ENCODE measurements at regions not wholly inside any gene's neighbourhood (a gene's known extent, or its start where the extent isn't known, plus 50 kb on each side); places are given as distances from the start of the nearest gene placed in this dataset.
"Not testable (repeated sequence)": the region's sequence is repeated elsewhere in the genome, so short reads cannot be mapped to it uniquely, and the experiment has no call there.

DNA sequence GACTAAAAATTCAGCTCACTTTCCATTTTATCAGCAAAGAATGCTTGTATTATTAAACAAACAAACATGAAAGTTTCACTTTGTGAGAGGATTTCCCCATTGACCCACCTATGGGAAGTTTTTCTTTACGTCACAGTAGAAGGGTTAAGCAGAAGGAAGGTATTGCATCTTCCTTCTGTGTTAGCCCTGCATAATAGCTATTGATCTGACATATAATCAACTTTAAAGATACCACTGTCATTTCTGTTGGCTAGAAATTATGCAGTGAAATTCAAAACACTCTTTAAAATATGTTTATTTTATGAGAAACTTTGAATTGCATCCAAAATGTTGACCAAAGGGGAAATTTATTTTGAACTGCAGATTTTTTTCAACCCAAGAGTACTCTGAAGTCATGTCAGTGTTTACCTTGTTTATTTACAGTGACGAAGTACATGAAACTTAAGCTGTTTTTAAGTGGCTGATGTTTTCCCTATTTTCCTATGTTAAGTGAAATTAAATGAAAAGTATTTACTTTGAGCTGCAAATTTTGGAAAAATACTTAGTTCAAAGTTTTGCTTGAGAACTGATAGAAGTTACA, 566.4 kb downstream of the ZEB2 start:
- DNase-seq (ENCODE audit: low read depth), result no peak

DNA sequence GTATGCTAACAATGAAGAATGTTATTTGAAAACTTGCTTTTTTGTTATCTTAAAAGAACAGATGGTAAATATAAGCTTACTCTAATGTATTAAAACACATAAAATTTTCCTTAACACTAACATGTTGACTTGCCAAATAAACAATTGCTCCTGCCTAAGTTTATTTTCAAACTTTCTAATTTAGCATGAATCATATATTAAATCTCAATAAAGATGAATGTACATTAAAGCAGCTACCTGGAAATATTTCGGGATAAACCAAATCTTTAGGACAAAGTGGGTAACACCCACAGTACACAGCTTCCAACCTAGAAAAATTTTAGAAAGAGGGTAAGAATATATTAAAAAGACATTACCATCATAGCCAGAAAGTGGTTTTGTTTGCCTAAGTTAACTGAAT, 567.4 kb downstream of the ZEB2 start:
- no peak for DNase-seq (ENCODE audit: low read depth)

DNA sequence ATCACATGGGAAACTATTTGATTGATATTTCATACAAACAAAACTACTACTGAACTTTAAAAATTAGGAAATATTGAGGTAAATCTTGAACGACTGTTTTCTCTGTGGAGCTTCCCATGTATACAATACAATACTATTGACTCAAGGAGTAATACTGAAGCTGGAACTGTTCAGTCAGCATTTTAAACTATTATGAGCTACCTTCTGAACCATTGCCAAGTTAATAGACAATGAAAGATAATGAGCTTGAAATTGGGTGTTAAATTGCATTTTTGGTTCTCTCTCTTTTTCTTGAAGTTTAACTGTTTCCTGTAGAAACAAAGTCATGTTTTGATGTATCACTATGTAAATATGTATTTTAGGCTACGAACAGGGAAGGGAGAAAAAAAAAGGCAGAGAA, 569.2 kb downstream of the ZEB2 start:
- DNase-seq (ENCODE audit: low read depth), result no peak

DNA sequence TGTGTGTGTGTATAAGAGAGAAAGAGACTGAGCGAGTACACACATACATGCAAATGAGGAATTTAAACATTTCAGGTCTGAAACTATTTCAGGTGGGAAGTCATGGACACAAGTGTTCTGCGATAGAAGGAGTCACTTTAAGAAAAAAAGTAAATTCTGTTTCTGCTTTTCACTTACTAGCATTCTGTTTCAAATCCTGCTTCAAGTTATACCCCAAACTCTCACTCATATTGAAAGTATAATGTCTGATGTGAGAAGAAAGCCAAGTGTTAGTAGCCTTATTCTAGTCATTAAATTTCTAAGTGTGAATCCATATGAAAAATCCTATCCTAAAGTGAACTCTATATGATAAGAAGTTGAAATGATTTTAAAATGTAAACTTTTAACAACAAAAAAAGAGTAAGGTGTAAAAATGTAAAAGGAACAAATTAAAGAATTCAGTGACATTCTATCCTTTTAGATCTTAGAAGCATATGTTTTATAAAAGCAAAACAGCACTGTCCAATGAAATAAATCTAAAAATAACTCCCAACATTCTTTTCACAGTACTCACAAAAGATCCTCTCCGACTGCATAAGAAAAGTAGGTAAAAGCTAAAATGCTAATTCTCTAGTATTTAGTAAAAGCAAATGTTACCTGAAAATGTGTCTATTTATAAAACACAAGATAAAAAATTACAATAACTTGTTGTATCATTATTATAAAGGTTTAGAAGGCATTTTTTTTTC, 570.6 kb downstream of the ZEB2 start:
- no peak for DNase-seq (ENCODE audit: low read depth)

DNA sequence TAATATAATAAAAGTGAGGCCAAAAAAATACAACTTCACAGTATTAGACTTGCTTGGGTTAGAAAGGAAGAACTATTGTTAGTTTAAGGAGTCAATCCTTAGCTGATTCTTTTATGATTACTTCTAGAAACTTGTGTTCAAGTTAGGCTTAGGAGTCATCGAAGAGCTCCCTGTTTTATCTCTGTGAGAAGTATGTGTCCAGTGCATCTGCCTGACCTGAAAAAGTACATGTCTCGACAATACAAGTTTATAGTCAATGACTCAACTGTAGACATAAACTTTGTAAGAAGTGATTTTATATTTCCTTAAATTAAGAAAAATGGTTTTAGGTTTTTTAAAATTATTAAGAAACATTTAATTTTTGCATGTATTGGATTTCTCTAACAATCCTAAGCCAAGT, 571.2 kb downstream of the ZEB2 start:
- no peak for DNase-seq (ENCODE audit: low read depth)

DNA sequence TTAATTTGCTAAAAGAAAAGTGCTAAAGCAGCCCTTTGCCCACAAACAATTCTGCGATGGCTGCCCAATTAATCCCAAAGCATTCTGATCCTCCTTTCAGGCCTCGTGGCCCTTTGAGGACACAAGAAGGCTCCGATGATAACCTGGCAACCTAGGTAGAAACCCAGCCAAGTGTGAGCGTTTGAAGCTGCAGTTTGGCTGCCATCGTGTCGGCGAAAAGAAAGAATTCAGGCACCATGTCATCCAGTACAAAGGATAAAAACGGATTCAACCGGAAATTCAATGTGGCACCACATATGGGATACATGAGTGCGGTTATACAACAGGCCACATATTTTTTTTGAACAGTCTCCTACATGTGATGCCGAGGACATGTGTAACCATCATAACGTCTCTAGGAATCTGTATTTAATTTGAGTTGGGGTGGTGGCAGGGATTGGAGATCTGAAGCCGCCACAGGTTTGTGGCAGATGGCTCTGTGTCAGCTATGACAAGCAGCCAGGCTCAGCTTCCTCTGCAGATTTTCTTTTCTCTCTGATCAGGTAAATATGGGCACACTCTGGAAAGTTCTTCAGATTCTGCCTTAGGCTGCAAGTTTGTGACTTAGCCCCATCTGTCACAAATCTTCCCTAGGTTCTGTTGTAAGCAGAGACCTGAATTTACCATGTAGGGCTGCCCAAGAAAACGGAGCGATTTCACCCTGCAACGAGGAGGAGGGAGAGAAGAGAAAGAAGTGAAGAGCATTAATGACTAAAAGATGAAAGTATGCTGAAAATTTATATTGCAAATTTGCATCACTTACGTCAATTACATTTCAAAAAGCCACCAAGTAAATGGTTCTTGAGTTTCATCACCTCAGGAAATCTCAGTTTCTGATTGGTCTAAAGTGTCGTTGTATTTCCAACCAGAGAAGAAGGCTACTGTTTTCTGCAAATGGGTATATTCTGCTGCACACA, 573.2 kb downstream of the ZEB2 start:
- DNase-seq (ENCODE audit: low read depth), result no peak

DNA sequence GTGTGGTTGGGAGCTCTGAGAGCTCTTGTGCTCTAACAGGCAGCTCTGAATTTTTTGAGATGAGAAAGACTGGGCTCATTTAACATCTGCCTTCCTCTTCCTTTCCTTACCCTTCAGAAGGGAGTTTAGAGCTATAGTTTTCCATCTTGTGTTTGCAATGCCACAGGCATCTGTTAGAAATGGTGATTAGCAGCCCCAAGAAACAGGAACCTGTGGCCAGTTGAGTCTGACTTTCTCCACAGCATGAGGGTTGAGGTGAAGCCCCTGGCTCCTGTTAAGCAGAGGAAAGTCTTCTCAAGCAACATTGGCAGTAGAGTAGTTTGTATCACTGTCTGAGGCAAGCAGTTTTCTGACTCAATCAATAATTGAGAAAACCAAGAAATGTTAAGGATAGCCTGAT, 577.4 kb downstream of the ZEB2 start:
- no peak for DNase-seq (ENCODE audit: low read depth)

DNA sequence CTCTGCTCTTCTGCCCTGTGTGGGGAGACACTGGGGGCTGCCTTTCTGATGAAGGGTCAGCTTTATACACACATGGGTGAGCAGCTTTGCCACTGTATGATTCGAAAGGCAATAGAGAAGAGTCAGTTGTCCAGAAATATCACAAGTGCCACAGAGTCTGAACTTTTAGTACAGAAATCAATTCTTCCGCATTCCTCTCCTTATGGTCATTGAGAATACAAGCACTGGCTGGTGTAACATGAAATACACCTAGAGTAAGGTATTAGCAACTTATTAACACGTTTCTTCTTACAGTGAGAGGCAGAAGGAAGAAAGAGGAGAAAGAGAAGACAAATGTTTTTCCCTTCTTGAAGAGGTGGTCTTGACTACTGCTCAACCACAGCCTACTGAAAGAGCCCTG, 579.2 kb downstream of the ZEB2 start:
- no peak for DNase-seq (ENCODE audit: low read depth)

DNA sequence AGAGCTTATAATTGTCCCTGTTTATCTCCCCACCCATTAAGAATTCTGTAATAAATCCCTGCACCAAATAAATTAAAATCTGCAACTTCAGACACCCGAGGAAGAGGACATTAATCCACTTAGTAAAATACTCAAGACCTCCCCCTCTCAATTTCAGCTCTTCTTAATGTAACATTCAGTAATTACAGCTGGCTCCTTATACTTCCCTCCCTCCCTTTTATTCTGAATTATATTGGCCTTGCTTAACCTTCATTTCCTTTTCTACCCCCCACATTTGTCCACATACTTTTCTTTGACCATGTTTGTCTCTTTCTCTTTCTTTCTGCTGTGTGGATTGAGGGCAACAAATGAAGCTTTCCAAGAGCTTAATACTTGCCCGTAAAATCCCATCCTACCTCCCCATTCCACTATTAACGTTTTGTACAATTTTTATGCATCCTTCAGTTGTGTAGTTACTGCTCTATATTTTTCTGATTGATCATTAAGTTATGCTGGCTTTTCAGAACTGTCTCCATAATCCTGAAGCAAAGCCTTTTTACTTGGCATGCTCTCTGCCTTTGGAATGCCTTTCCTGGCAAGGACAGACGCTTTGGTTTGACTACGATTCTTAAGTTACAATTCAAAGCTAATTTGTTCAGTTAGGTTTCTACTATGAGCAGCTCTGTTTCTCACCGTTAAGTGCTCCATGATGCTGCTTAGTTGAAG, 580.1 kb downstream of the ZEB2 start:
- DNase-seq (ENCODE audit: low read depth), result no peak

DNA sequence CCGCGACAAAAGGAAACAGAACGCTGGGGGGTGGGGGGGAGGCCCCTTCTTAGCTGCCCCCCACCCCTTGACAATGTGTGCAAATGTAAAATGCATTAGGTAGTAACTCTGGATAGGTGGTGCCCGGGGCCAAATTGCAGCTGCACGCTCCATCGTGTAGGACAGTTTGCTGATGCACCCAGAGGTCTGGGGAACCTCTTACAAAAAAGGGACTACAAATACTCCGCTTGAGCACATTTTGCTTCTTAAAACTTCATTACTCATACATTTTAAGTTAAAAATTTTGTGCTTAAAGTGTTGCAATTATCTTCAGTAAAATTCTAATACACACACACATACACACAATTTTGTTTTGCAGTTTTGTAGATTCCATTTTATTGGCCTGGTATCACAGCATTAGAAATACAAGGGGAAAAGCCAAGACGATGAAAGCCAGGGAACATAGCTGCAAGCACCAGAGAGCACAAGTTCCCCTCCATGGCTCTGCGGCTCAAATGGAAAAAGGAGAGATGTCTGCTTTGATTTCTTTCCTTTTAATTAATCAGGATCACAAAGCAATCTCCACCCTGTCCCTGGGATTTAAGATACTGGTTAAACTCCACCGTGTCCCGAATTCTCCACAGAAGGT, 582.1 kb downstream of the ZEB2 start:
- DNase-seq (ENCODE audit: low read depth), result no peak

DNA sequence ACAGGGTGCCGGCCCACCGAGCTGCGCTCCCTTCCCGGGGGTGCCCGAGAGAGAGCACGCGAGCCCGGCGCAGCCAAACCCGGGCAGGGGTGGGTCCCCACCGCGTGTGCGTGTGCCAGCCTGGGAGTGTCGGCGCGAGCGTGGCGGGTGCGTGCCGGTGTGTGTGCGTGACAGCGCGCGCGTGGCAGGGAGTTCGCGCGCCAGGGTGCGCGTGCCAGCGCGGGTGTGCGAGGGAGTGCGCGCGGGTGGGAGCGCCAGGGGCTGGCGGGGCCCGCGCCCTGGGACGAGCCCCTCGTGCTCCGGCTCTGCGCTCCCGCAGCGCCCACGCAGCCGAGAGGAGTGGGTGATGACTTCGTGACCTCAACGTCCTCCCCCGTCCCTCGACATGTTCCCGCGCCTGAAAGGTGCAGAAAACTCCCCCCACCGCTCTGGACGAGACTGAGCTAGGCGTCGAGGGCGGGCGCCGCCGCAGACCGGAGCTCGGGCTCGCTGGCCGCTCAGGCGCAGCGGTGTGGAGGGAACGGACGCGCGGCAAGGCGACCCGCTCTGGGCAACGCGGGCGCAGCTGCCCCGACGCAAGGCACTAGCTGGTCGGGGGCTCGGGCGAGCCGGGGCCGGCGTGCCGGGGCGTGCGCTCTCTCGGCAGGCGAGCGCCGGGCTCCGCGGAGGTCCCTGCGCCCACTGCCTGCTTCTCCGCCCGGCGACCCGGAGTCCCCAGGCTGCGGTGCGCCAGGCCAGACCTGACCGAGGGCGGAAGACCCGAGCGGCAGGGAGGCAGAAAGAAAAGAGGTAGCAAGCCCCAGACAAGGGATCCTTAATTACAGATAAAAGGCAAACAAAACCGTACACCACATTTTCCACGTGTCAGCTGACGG, 582.8 kb downstream of the ZEB2 start:
- no peak for DNase-seq (ENCODE audit: low read depth)

DNA sequence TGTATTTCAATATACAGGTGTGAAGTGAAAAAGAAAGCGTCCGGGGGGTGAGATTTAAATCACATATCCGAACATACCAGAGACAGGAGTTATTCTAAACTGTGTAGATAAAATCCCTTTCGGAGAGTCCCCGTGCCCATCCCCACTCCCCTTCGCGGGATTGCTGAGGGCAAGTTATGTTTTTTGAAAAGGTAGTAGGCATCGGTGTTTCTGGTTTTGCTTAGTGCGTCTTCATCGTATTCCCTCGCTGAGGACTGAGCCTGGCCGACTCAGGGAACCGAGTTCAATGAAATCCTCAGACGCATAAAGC, 583.4 kb downstream of the ZEB2 start:
- no peak for DNase-seq (ENCODE audit: low read depth)

DNA sequence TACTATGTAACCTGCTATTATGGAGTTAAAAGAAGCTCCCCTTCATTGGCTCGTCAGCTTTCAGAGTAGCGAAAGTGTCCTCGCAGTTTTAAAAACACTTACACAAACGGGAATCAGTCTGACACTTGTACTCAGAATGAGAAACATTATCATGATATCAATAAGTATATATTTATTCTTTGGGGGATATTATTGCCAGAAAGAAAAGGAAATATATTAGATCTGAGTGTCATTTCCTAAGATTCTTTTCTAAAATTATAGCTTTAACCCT, 584.5 kb downstream of the ZEB2 start:
- DNase-seq (ENCODE audit: low read depth), result no peak

DNA sequence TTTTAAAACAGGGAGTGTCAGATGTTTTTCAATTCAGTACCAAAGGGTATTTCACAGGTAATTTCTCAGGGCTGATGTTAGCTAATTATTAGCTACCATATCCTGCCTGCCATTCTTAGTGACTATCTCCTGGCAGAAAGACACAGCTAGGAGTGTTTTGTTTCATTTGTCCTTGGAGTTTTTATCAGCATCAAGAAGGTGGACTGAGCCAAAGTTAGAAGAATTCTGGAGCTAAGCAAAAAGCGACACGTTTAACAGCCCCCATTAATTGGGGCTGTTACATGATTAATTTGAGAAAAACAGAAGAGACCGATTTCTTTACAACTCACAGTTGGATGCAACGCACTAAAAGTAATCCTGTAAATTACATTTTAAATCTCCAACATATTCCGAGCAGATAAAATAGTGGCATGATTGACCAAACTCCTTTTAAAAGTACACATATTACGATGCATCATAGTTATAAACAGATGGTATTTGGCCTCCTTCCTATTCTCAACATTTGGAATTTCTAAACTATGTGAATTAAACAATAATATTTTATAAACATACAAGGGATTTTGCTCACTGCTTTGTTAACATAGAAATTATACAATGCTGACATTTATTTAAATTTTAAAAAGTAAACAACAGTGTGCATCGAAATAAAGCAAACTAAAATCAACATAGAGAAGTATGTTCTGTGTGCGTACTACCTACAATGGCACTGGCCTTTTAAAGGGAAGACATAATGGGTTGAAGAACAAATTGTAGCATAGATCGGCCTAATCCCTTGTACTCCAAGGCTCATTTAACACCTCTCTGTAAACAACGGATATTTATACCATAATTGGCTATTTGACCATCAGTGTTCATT, 585.1 kb downstream of the ZEB2 start:
- DNase-seq (ENCODE audit: low read depth), result no peak

DNA sequence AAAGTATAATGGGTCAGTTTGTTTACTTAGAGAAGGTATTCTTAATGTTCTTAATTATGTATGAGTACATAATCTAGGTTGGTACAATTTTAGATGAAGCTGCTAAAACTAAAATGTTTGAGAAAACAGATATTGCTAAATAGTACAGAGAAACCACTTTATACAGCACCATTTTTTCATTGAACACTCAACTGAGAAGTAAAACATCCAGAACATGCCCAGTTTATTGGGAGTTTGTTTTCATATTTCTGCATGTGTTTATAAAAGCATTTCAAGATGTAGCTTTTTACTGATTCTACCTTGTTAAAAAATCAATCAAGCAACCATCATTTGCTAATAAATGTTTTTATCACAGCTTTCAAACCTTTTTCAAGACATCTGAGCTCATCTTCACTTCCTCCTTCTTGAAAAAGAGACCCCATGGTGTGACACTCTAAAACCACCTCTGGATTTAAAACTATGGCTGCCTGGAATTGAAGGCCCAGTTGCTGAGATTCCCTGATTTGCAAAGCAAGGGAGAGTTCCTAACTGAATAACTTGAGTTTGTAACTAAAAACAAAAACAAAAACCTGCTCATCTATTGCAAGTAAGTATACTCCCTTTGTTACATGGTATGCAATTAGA, 585.9 kb downstream of the ZEB2 start:
- no peak for DNase-seq (ENCODE audit: low read depth)

DNA sequence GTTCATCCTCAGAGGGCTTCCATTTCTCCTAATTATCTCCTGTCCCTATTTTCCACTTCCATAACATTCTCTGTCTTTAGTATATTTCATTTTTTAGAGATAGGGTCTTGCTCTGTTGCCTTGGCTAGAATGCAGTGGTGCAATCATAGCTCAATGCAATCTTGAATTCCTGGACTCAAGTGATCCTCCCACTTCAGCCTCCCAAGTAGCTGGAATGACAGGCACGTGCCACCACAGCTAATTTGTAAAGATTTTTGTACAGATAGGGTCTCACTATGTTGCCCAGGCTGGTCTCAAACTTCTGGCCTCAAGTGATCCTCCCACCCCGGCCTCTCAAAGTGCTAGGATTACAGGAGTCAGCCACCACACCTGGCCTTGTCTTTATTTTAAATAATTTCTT, 589.0 kb downstream of the ZEB2 start:
- no peak for DNase-seq (ENCODE audit: low read depth)

DNA sequence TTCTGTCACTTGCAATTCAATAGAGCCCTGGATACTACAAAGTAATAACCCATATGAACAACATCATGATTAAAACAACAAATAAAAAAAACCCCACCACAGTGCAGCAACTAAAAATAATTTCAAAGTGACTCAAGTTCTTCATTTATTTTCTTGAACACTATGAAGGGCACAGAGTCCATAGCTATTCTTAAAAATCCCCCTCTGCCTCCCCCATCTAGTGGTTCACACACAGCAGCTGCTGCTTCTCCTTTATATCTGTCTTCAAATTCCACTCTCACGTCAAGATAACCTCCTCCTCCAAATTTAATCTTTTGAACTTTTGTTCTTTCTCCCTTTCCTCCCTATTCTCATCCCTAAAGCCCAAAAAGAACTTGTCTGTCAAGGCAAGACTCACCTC, 591.3 kb downstream of the ZEB2 start:
- no peak for DNase-seq (ENCODE audit: low read depth)

DNA sequence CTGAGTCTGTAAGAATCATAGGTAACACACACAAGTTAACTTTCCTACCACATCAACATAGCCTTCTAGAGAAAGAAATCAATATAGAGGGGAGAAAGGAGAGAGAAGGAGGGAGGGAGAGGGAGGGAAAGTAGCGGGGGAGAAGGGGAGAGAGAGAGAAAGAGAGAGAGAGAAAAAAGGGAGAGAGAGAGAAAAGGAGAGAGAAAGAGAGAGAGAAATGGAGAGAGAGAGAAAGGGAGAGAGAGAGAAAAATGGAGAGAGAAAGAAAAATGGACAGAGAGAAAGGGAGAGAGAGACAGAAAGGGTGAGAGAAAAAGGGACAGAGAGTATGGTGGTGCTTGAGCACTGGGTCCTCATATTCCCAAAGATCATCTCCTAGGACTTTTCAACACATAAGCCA, 591.7 kb downstream of the ZEB2 start:
- no peak for DNase-seq (ENCODE audit: low read depth)

DNA sequence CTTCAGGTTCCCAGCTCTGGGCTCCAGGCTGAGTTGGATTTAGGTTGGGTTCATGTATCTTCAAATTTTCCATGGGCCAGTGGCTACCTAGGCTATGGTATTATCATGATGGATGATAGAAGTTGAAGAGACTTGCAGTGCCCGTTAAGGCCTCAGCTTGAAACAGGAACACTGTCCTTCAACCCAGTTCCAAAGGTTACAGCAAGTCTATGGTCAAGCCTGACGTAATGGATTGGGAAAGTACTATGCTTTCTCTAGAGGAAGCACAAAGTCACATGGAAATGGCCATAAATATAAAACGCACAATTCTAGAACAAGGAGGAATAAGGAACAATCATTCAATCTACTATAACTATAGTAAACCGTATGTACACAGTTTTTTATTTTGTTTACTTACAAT, 593.2 kb downstream of the ZEB2 start:
- DNase-seq (ENCODE audit: low read depth), result no peak

DNA sequence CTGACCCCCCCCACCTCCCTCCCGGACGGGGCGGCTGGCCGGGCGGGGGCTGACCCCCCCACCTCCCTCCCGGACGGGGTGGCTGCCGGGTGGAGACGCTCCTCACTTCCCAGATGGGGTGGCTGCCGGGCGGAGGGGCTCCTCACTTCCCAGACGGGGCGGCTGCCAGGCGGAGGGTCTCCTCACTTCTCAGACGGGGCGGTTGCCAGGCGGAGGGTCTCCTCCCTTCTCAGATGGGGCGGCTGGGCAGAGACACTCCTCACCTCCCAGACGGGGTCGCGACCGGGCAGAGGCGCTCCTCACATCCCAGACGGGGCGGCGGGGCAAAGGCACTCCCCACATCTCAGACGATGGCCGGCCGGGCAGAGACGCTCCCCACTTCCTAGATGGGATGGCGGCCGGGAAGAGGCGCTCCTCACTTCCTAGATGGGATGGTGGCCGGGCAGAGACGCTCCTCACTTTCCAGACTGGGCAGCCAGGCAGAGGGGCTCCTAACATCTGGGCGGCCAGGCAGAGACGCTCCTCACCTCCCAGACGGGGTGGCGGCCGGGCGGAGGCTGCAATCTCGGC, 597.6 kb downstream of the ZEB2 start:
- DNase-seq (ENCODE audit: low read depth), result not testable (repeated sequence)

Measured in activated T-cell treated with anti-CD3 and anti-CD28 coated beads for 24 hours (primary cell).